ENCODE measurements at regions not wholly inside any gene's neighbourhood (a gene's known extent, or its start where the extent isn't known, plus 50 kb on each side); places are given as distances from the start of the nearest gene placed in this dataset.

GRCh38 chr10:78614744-78615143 is 454.0 kb upstream of the ZMIZ1 start:
- Histone ChIP-seq H3K4me3 (no peak overlapping the region), H3K9me3 (replicated peaks) (peaks cover 3% of the 10 kb centered on the region), H3K4me1 (peaks cover 8% of the 10 kb centered on the region), H3K27me3 (ENCODE audit: low read depth) (no peaks in the 10 kb centered on the region), H3K36me3 (no peaks in the 10 kb centered on the region), H3K27ac (replicated peaks) (no peak overlapping the region)
- intact Hi-C loops (cut with micrococcal nuclease), result no loop called here
- no peak for DNase-seq
- TF ChIP-seq CTCF (IDR thresholded peaks at IDR 0.05; ENCODE audit: borderline replicate concordance), result no peak

DNA sequence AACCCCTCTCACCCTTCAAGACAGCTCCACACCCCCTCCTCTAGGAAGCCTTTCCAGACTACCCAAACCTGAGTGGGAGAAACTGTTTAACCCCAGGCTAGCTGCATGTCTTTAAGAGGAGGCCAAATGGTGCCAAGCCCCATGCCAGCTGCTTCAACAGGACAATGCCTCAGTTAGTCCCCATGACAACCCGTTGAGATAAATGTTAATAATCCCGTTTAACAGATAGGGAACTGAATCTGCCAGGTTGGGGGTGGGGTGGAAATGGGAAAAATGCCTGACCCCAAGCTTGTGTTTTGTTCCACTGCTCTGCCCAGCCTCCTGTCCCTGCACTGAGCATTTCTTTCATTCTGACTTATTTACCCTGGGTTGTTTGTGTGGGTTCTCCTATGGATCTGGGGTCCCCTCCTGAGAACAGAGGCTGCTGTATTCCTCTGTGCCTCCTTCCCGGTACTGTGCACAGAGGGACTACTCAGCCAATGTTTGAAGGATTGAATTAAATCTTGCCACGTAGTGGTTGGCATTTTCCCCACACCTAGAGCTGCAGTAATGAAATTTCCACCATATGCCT is 452.6 kb upstream of the ZMIZ1 start:
- no peaks in the 10 kb centered on the region for H3K36me3 ChIP-seq
- no peak for DNase-seq
- TF ChIP-seq CTCF (IDR thresholded peaks at IDR 0.05; ENCODE audit: borderline replicate concordance), result no peak
- peaks cover 8% of the 10 kb centered on the region for H3K4me1 ChIP-seq
- no peak overlapping the region for H3K27ac ChIP-seq (replicated peaks)
- H3K27me3 ChIP-seq (ENCODE audit: low read depth), result no peaks in the 10 kb centered on the region
- H3K9me3 ChIP-seq (replicated peaks), result no peaks in the 10 kb centered on the region
- H3K4me3 ChIP-seq, result no peak overlapping the region
- intact Hi-C loops (cut with micrococcal nuclease), result no loop called here

- Histone ChIP-seq H3K9me3 (replicated peaks) (no peaks in the 10 kb centered on the region), H3K4me3 (no peak overlapping the region), H3K27me3 (ENCODE audit: low read depth) (no peaks in the 10 kb centered on the region), H3K36me3 (no peaks in the 10 kb centered on the region), H3K27ac (replicated peaks) (no peak overlapping the region), H3K4me1 (peaks cover 8% of the 10 kb centered on the region)
- intact Hi-C loops (cut with micrococcal nuclease), result no loop called here
- TF ChIP-seq CTCF (IDR thresholded peaks at IDR 0.05; ENCODE audit: borderline replicate concordance), result no peak
- DNase-seq, result no peak
Measured at GRCh38 chr10:78617115-78617514, 451.7 kb upstream of the ZMIZ1 start.

GRCh38 chr10:78617631-78618030 is 451.1 kb upstream of the ZMIZ1 start:
- no peak for DNase-seq
- intact Hi-C loops (cut with micrococcal nuclease), result no loop called here
- no peaks in the 10 kb centered on the region for H3K36me3 ChIP-seq
- H3K9me3 ChIP-seq (replicated peaks), result no peaks in the 10 kb centered on the region
- no peak for TF ChIP-seq CTCF (IDR thresholded peaks at IDR 0.05; ENCODE audit: borderline replicate concordance)
- no peaks in the 10 kb centered on the region for H3K27me3 ChIP-seq (ENCODE audit: low read depth)
- peaks cover 8% of the 10 kb centered on the region for H3K4me1 ChIP-seq
- H3K27ac ChIP-seq (replicated peaks), result no peak overlapping the region
- no peak overlapping the region for H3K4me3 ChIP-seq

- no peak for TF ChIP-seq CTCF (IDR thresholded peaks at IDR 0.05; ENCODE audit: borderline replicate concordance)
- Histone ChIP-seq H3K4me1 (peaks cover 8% of the 10 kb centered on the region), H3K27me3 (ENCODE audit: low read depth) (no peaks in the 10 kb centered on the region), H3K27ac (replicated peaks) (no peak overlapping the region), H3K36me3 (no peaks in the 10 kb centered on the region), H3K4me3 (no peak overlapping the region), H3K9me3 (replicated peaks) (no peaks in the 10 kb centered on the region)
- no peak for DNase-seq
- intact Hi-C loops (cut with micrococcal nuclease), result no loop called here
Measured at GRCh38 chr10:78618050-78618449, 450.7 kb upstream of the ZMIZ1 start.
